Activated naive CD8-positive, alpha-beta T cell treated with anti-CD3 and anti-CD28 coated beads, Interleukin-2, amount 50 U/mL, for 24 hours (primary cell): ENCODE measurements at regions not wholly inside any gene's neighbourhood (a gene's known extent, or its start where the extent isn't known, plus 50 kb on each side); places are given as distances from the start of the nearest gene placed in this dataset.

Experiments
- ATAC-seq: fragments of 150-1000 bp; cut with Tn5 transposase; one replicate; pipeline ENCODE4 v1.10.0; 2021
- DNase-seq: peaks from one replicate; pipeline ENCODE4 v3.0.0; 2021
- H3K27ac Mint-ChIP-seq: one replicate; pipeline ENCODE4 v1.8.0; 2021; ENCODE audit warnings: mild to moderate bottlenecking, mixed read lengths
- H3K27me3 Mint-ChIP-seq: one replicate; pipeline ENCODE4 v1.8.0; 2021; ENCODE audit warnings: mixed read lengths
- H3K36me3 Mint-ChIP-seq: one replicate; pipeline ENCODE4 v1.8.0; 2021; ENCODE audit warnings: low read depth, mixed read lengths
- H3K4me1 Mint-ChIP-seq: one replicate; pipeline ENCODE4 v1.8.0; 2021; ENCODE audit warnings: mixed read lengths
- H3K4me3 Mint-ChIP-seq: one replicate; pipeline ENCODE4 v1.8.0; 2021; ENCODE audit warnings: mild to moderate bottlenecking, moderate library complexity, mixed read lengths
- H3K9me3 Mint-ChIP-seq: one replicate; pipeline ENCODE4 v1.8.0; 2021; ENCODE audit warnings: mixed read lengths

DNA sequence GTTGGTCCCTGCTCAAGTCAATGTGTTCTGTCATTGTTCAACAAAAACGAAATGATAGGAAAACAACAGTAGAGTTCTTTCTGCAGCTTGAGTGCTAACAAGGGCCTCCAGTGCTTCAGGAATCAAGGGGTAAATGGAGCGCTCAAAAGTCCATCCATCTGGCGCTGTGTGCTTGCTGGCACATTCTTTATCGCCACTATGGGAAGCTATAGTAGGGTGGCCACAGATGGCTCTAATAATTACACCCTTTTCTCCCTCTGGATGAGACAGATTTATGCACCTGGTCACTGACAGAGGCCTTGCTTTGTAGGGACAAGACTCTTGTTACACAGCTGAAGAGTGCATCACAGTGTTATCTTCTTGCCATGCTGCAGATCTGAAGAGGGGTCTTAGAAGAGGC is 136.0 kb downstream of the GDAP2 start:
- Mint-ChIP-seq H3K36me3 (no peaks in the 10 kb centered on the region), H3K9me3 (no peaks in the 10 kb centered on the region), H3K27ac (no peak overlapping the region), H3K4me3 (no peak overlapping the region), H3K4me1 (no peaks in the 10 kb centered on the region), H3K27me3 (peaks cover 2% of the 10 kb centered on the region)
- DNase-seq (no peak), ATAC-seq (no peak)

GRCh38 chr1:117794073-117794472 is 135.3 kb downstream of the GDAP2 start:
- Mint-ChIP-seq H3K27ac (no peak overlapping the region), H3K4me1 (no peaks in the 10 kb centered on the region), H3K36me3 (no peaks in the 10 kb centered on the region), H3K9me3 (no peaks in the 10 kb centered on the region), H3K27me3 (peaks cover 4% of the 10 kb centered on the region), H3K4me3 (no peak overlapping the region)
- DNase-seq, result no peak
- no peak for ATAC-seq

DNA sequence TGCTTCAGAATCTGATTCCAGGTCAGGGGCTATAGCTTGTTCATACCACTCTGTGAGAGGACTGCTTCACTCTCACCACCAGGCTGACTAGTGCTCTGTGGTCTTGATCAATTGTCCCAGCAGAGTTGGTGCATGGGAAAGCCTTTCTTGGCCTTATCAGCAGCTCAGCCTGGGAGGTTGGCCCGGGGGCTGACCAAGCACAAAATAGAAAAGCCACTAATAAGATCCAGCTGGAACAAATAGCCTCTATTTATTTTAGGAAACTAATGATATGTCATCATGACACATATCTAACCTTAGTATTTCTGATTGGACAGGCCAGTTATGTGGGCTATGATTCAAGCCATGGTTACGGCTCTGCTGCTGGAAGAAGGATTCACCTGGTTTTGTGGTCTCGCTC is 134.2 kb downstream of the GDAP2 start:
- Mint-ChIP-seq H3K27ac (no peak overlapping the region), H3K27me3 (peaks cover 5% of the 10 kb centered on the region), H3K4me1 (no peaks in the 10 kb centered on the region), H3K9me3 (no peaks in the 10 kb centered on the region), H3K4me3 (no peak overlapping the region), H3K36me3 (no peaks in the 10 kb centered on the region)
- ATAC-seq (no peak), DNase-seq (no peak)

DNA sequence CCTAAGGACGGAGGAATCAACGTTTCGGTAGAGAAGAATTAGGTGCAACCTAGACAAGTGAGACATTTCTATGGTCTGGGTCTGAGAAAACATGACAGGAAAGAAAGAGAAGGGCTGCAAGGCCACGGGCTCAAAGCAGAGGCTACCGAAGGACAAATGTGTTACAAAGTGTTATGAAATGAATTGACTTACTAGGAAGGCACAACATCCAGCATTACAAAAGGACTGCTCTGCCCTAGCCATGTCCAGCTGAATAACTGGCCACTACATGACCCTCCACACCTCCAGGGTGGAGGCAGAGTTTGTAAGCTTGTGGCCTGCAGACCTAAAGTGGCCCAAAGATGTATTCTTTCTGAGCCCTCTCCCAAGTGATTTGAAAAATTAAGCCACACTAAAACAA is 133.6 kb downstream of the GDAP2 start:
- H3K27ac Mint-ChIP-seq, result no peak overlapping the region
- no peaks in the 10 kb centered on the region for H3K36me3 Mint-ChIP-seq
- H3K4me3 Mint-ChIP-seq, result no peak overlapping the region
- no peaks in the 10 kb centered on the region for H3K9me3 Mint-ChIP-seq
- DNase-seq (no peak), ATAC-seq (no peak)
- H3K27me3 Mint-ChIP-seq, result peaks cover 7% of the 10 kb centered on the region
- H3K4me1 Mint-ChIP-seq, result no peaks in the 10 kb centered on the region

- Mint-ChIP-seq H3K4me3 (no peak overlapping the region), H3K4me1 (no peaks in the 10 kb centered on the region), H3K36me3 (no peaks in the 10 kb centered on the region), H3K9me3 (no peaks in the 10 kb centered on the region), H3K27ac (no peak overlapping the region), H3K27me3 (peaks cover 7% of the 10 kb centered on the region)
- DNase-seq, result no peak
- no peak for ATAC-seq
Measured at GRCh38 chr1:117796226-117796625, 133.2 kb downstream of the GDAP2 start.

DNA sequence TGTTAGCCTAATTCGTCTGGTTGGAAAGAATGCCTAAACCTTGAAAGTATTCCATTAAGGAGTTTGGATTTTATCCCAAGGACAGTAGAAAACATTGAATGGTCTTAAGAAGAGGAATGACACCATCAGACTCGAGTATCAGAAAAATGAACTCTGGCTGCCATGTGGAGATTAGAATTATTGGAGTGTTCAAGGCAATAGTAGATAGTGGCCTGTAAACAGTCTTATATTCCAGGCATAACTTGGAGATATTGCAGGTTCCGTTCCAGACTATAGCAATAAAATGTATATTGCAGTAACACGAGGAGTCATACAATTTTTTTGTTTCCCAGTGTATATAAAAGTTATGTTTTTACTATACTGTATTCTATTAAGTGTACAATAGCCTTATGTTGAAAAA is 130.9 kb downstream of the GDAP2 start:
- ATAC-seq, result no peak
- no peaks in the 10 kb centered on the region for H3K9me3 Mint-ChIP-seq
- no peak overlapping the region for H3K4me3 Mint-ChIP-seq
- no peaks in the 10 kb centered on the region for H3K36me3 Mint-ChIP-seq
- DNase-seq, result no peak
- H3K27me3 Mint-ChIP-seq, result peaks cover 13% of the 10 kb centered on the region
- H3K4me1 Mint-ChIP-seq, result no peaks in the 10 kb centered on the region
- no peak overlapping the region for H3K27ac Mint-ChIP-seq

DNA sequence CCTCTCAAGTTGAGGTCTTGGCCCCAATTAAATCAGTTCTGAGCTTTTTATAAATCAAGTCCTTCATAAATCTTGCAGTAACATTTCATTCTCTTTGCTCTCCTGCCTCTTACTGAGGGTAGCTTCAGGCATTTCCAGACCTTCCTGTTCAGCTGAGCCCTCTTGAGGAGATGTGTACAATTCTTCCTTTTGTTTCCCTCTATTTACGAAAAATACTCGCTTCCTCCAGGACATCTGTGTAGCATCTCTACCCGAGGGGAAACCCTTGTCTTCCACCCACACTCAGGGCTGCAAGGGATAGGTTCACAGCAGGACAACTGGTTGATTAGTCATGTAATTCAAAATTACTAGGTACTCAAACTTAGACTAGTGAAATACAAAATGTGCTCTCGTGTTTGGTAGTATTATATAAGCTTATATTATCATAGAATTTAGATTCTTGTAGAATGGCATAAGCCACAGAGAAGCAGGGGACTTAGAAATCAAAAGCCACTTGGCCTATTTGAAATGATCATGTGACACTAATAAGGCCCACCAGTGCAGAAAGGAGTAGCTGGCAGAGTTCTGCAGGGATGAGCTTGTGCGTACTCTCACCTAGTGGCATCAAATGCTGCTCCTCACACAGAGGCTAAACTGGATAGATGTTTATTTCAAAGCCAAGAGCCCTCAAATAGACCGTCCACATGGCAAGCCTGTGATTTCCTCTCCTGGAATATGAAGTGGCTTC is 126.7 kb downstream of the GDAP2 start:
- Mint-ChIP-seq H3K27ac (no peak overlapping the region), H3K36me3 (no peaks in the 10 kb centered on the region), H3K4me3 (no peak overlapping the region), H3K9me3 (no peaks in the 10 kb centered on the region), H3K4me1 (no peaks in the 10 kb centered on the region), H3K27me3 (peaks cover 21% of the 10 kb centered on the region)
- no peak for ATAC-seq
- no peak for DNase-seq

GRCh38 chr1:117803318-117803717 is 126.1 kb downstream of the GDAP2 start:
- ATAC-seq (no peak), DNase-seq (no peak)
- Mint-ChIP-seq H3K36me3 (no peaks in the 10 kb centered on the region), H3K4me3 (no peak overlapping the region), H3K27me3 (peaks cover 21% of the 10 kb centered on the region), H3K9me3 (no peaks in the 10 kb centered on the region), H3K4me1 (no peaks in the 10 kb centered on the region), H3K27ac (no peak overlapping the region)

GRCh38 chr1:117809764-117810163 is 119.7 kb downstream of the GDAP2 start:
- Mint-ChIP-seq H3K4me3 (no peak overlapping the region), H3K36me3 (no peaks in the 10 kb centered on the region), H3K27ac (no peak overlapping the region), H3K9me3 (no peaks in the 10 kb centered on the region), H3K4me1 (no peaks in the 10 kb centered on the region), H3K27me3 (peaks cover 7% of the 10 kb centered on the region)
- ATAC-seq (no peak), DNase-seq (no peak)

- H3K36me3 Mint-ChIP-seq, result no peaks in the 10 kb centered on the region
- H3K27me3 Mint-ChIP-seq, result peaks cover 7% of the 10 kb centered on the region
- H3K9me3 Mint-ChIP-seq, result no peaks in the 10 kb centered on the region
- no peak overlapping the region for H3K27ac Mint-ChIP-seq
- ATAC-seq, result no peak
- DNase-seq, result no peak
- no peaks in the 10 kb centered on the region for H3K4me1 Mint-ChIP-seq
- no peak overlapping the region for H3K4me3 Mint-ChIP-seq
Measured at GRCh38 chr1:117810553-117810952, 118.9 kb downstream of the GDAP2 start.

DNA sequence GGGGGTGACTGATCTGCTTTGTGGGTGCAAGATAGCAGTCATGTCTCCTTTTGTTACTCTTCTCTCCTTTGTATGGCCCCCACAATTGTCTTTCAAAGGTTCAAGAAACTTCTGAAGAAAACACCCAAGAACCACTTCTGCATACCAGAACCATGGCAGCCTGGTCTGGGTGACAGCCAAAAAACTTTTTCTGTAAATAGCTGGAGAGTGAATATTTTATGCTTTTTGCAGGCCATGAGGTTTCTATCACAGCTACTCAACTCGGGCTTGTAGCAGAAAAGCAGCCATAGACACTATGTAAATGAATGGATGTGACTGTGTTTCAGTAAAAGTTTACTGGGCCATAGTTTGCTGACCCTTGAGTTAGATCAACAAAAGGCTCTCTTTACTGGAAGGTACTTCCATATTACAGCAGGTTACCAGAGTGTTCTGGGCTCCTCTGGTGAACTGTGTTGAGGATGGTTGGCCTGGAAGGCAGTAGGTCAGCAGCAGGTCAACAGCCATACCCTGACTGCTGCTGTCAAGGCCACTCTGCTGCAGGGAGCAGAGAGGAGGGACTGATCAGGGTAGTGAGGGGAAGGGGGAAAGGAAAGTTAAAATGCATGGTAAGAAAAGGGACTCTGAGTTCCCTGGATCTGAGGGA is 116.4 kb downstream of the GDAP2 start:
- Mint-ChIP-seq H3K9me3 (no peaks in the 10 kb centered on the region), H3K4me1 (no peaks in the 10 kb centered on the region), H3K27ac (no peak overlapping the region), H3K4me3 (no peak overlapping the region), H3K36me3 (no peaks in the 10 kb centered on the region), H3K27me3 (no peaks in the 10 kb centered on the region)
- ATAC-seq, result no peak
- no peak for DNase-seq
